GM12878 (cell line): ENCODE measurements at regions not wholly inside any gene's neighbourhood (a gene's known extent, or its start where the extent isn't known, plus 50 kb on each side); places are given as distances from the start of the nearest gene placed in this dataset.

Experiments used
- ATAC-seq: fragments of 200-7000 bp; cut with Tn5 transposase; 3 replicates; pipeline ENCODE4 v1.9.1; 2020; ENCODE audit warnings: mild to moderate bottlenecking, moderate library complexity
- BruUV-seq: library from RNA; stranded (reverse); fragments of 400-500 nt; replicated peaks from 2 replicates; lab custom pipeline; 2021; lab: Mats Ljungman, UMichigan
- CTCF ChIA-PET: fragments of 300-600 bp; sonication (Branson Sonifier 250); formaldehyde crosslinking; extraction: SDS; loops from one replicate; lab custom pipeline; 2021; ENCODE audit warnings: inconsistent platforms; lab: Yijun Ruan, JAX
- POLR2A ChIA-PET: fragments of 350-600 bp; formaldehyde crosslinking; extraction: SDS; loops from one replicate; lab custom pipeline; 2021; ENCODE audit warnings: inconsistent platforms; lab: Charles Lee
- RAD21 ChIA-PET: fragments of 300-600 bp; sonication (Branson Sonifier 250); formaldehyde crosslinking; loops from one replicate; lab custom pipeline; 2023; ENCODE audit warnings: antibody characterized with exemption; ENCODE audit not compliant: unreplicated experiment; lab: Charles Lee
- SMC1A ChIA-PET: fragments of 300-600 bp; sonication (Branson Sonifier 250); formaldehyde crosslinking; loops from one replicate; lab custom pipeline; 2023; ENCODE audit not compliant: unreplicated experiment, uncharacterized antibody; lab: Charles Lee
- DNase-seq: peaks from one replicate; pipeline ENCODE4 v3.0.0-alpha.2; 2011; ENCODE audit warnings: low read depth, low spot score
- FAIRE-seq: peaks from 3 replicates; lab custom pipeline; 2011; peaks lifted over from hg19 to GRCh38; lab: Jason Lieb, UNC
- H2AFZ ChIP-seq: 2 replicates; pipeline ENCODE4 v1.6.0; 2011; ENCODE audit warnings: low read depth, low read length, control low read depth; ENCODE audit not compliant: control insufficient read depth
- H3K27ac ChIP-seq: 2 replicates; pipeline ENCODE4 v1.5.1; 2011; ENCODE audit warnings: control low read depth; ENCODE audit not compliant: control insufficient read depth, insufficient read depth
- H3K27me3 ChIP-seq, 2 experiments: replicated peaks in 1 of 2; 2 replicates each; pipeline versions ENCODE4 v1.6.0 to v1.6.1; 2011; ENCODE audit warnings: low read length in 1 of 2; ENCODE audit not compliant: control insufficient read depth in 2 of 2, insufficient read depth in 2 of 2
- H3K36me3 ChIP-seq, 2 experiments: 2 replicates each; pipeline ENCODE4 v1.5.1; 2011; ENCODE audit warnings: low read length in 1 of 2; ENCODE audit not compliant: control insufficient read depth in 2 of 2, insufficient read depth in 2 of 2
- H3K4me1 ChIP-seq: 2 replicates; pipeline ENCODE4 v1.6.1; 2011; ENCODE audit warnings: mild to moderate bottlenecking, low read length, moderate library complexity, mixed read lengths; ENCODE audit not compliant: control insufficient read depth, insufficient read depth
- H3K4me2 ChIP-seq: 2 replicates; pipeline ENCODE4 v1.6.0; 2011; ENCODE audit warnings: control low read depth; ENCODE audit not compliant: control insufficient read depth, insufficient read depth
- H3K4me3 ChIP-seq: fragments of 200-600 bp; sonication (generic); 2 replicates; pipeline ENCODE4 v1.5.1; 2016
- H3K79me2 ChIP-seq: 2 replicates; pipeline ENCODE4 v1.6.0; 2011; ENCODE audit warnings: low read length; ENCODE audit not compliant: control insufficient read depth, insufficient read depth
- H3K9ac ChIP-seq: 2 replicates; pipeline ENCODE4 v1.8.0; 2011; ENCODE audit warnings: low read length, control low read depth, mixed read lengths; ENCODE audit not compliant: control insufficient read depth, insufficient read depth
- H3K9me3 ChIP-seq: replicated peaks from 3 replicates; pipeline ENCODE4 v1.5.1; 2011; ENCODE audit warnings: mild to moderate bottlenecking, low read length; ENCODE audit not compliant: control insufficient read depth, insufficient read depth
- H4K20me1 ChIP-seq: 2 replicates; pipeline ENCODE4 v1.6.0; 2011; ENCODE audit not compliant: control insufficient read depth, insufficient read depth
- DPF2 ChIP-seq: fragments of 450-650 bp; IDR thresholded peaks from 2 replicates; pipeline ENCODE4 v1.6.1; 2017; ENCODE audit warnings: mild to moderate bottlenecking
- EP300 ChIP-seq, 2 experiments: fragments of 150-350 bp in 1 of 2; IDR thresholded peaks; 2 replicates each; pipeline ENCODE4 v1.6.1; 2011 to 2012; ENCODE audit warnings: low read depth in 2 of 2, low read length in 2 of 2, borderline replicate concordance in 1 of 2, improper control_type of control experiment in 1 of 2, inconsistent platforms in 1 of 2; ENCODE audit not compliant: control insufficient read depth in 1 of 2
- IKZF1 ChIP-seq: fragments of 450-650 bp; conservative IDR thresholded peaks from 2 replicates; pipeline ENCODE4 v1.6.1; 2017; ENCODE audit warnings: antibody characterized with exemption, mild to moderate bottlenecking
- NRF1 ChIP-seq: conservative IDR thresholded peaks from 2 replicates; pipeline ENCODE4 v1.6.1; 2011; ENCODE audit warnings: mild to moderate bottlenecking, low read depth, low read length, improper control_type of control experiment
- REST ChIP-seq: IDR thresholded peaks from 2 replicates; pipeline ENCODE4 v1.6.1; 2012; ENCODE audit warnings: mild to moderate bottlenecking, low read depth, low read length
- ZBTB11 ChIP-seq: fragments of 450-650 bp; formaldehyde crosslinking; IDR thresholded peaks from 2 replicates; pipeline ENCODE4 v1.5.0; 2022; ENCODE audit warnings: mild to moderate bottlenecking, missing genetic modification characterization
- ZNF217 ChIP-seq: fragments of 450-650 bp; IDR thresholded peaks from 2 replicates; pipeline ENCODE4 v1.6.1; 2017; ENCODE audit warnings: antibody characterized with exemption, mild to moderate bottlenecking
- ZNF592 ChIP-seq: fragments of 450-650 bp; IDR thresholded peaks from 2 replicates; pipeline ENCODE4 v1.6.1; 2017; ENCODE audit warnings: mild to moderate bottlenecking, moderate library complexity
- WGBS: methylation state at CpG from one replicate; pipeline ENCODE4 v1.1.6; 2016; ENCODE audit warnings: low lambda C conversion rate; ENCODE audit not compliant: insufficient replicate concordance, insufficient coverage; ENCODE audit errors: missing lambda C conversion rate; 5-methylcytosine and 5-hydroxymethylcytosine counted together
- in situ Hi-C: fragments of 300-500 bp; cut with MboI; formaldehyde crosslinking; loops from 9 replicates; pipeline ENCODE4 v1.14.3; 2018; ENCODE audit warnings: mixed read lengths
- intact Hi-C: fragments of 100-400 bp; cut with micrococcal nuclease; formaldehyde crosslinking; loops from one replicate; pipeline ENCODE4 v1.14.2; 2022; ENCODE audit not compliant: unreplicated experiment
- TF ChIP-seq, protein P1 (sequence below): fragments of 450-650 bp; IDR thresholded peaks from 2 replicates; pipeline ENCODE4 v1.6.1; 2014; ENCODE audit warnings: mild to moderate bottlenecking

DNA sequence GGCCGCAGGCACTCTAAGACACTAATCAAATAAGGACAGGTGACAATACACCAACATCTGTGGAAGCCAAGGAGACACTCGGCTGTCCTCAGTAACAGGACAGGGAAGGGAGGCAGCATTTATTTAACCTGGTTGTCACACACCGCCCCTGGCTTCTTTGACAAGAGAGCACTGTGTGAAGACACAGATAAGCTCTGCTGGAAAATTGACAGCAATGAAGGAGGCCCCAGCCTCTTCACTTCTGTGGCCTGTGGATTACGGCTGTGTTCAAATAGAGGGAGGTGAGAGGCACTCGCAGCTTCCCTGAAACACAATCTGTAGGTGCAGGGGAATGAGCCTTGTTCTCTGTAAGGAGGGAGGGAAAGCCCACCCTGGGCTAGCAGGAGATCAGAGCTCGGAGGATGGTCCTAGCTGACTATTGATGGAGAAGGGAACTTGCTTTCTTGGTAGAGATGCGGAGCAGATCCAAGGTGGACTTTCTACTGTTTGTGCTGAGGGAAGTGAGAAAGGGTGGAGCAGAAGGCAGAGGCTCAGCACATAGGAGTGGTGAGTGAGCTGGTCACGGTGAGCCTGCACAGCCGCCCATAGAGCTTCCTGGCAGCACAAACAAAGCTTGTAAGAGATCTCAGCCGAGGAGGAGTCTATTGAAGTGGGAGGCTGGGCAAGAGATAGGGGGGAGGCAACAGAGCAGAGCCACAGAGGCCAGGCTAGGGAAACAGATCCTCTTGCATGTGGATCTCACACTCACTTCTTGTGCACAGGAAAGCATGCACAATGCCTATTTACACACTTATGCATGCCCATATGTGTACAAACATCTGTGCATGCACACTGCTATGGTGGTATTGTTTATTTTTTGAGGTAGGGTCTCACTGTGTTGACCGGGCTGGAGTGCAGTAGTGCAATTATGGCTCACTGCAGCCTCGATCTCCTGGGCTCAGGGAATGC, 114.6 kb upstream of the THY1 start:
- no peak overlapping the region for H3K9ac ChIP-seq
- peaks cover 3% of the 10 kb centered on the region for H3K4me1 ChIP-seq
- ChIA-PET SMC1A (interaction anchor here (1.0 kb wide), 1 partner anchor 187 kb away, joined by 3 read pairs; no protein-coding TSS in a partner anchor), CTCF (interaction anchor here (0.9 kb wide), 1 partner anchor 55 kb away, joined by 3 read pairs; no protein-coding TSS in a partner anchor), RAD21 (no interaction called here), POLR2A (no interaction called here)
- no peak overlapping the region for H3K27ac ChIP-seq
- no TSS peak for BruUV-seq
- H3K9me3 ChIP-seq: no peaks in the 10 kb centered on the region
- FAIRE-seq (no peak), DNase-seq (no peak), ATAC-seq (no peak)
- 16% methylated on average over 12 of the region's 12 CpGs for WGBS
- no peak overlapping the region for H3K4me2 ChIP-seq
- H3K79me2 ChIP-seq: no peaks in the 10 kb centered on the region
- in situ Hi-C loops (loop anchor here (5.0 kb wide), 1 partner anchor 55 kb away; no protein-coding TSS in a partner anchor), intact Hi-C loops (no loop called here)
- H2AFZ ChIP-seq: no peak overlapping the region
- H4K20me1 ChIP-seq: no peaks in the 10 kb centered on the region
- no peaks in the 10 kb centered on the region for H3K27me3 ChIP-seq
- no peak overlapping the region for H3K4me3 ChIP-seq
- no peaks in the 10 kb centered on the region for H3K36me3 ChIP-seq
- TF ChIP-seq NRF1 (no peak), ZNF217 (no peak), ZBTB11 (CRISPR knock-in tag) (no peak), ZNF592 (no peak), IKZF1 (no peak), EP300 (IDR thresholded peaks at IDR 0.05; ENCODE audit: borderline replicate concordance in 1 of 2, control insufficient read depth in 1 of 2, low read depth in 2 of 2, low read length in 2 of 2) (no peak), REST (no peak), DPF2 (no peak)
- TF ChIP-seq, protein P1, sequence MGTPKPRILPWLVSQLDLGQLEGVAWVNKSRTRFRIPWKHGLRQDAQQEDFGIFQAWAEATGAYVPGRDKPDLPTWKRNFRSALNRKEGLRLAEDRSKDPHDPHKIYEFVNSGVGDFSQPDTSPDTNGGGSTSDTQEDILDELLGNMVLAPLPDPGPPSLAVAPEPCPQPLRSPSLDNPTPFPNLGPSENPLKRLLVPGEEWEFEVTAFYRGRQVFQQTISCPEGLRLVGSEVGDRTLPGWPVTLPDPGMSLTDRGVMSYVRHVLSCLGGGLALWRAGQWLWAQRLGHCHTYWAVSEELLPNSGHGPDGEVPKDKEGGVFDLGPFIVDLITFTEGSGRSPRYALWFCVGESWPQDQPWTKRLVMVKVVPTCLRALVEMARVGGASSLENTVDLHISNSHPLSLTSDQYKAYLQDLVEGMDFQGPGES: no peak
